NCI-H2227 treated with DMSO at 0.1 percent for 48 hours (cell line): ENCODE measurements at regions not wholly inside any gene's neighbourhood (a gene's known extent, or its start where the extent isn't known, plus 50 kb on each side); places are given as distances from the start of the nearest gene placed in this dataset.
"Not testable (repeated sequence)": the region's sequence is repeated elsewhere in the genome, so short reads cannot be mapped to it uniquely, and the experiment has no call there.

ENCODE experiments used
- DNase-seq: peaks from one replicate; lab custom pipeline; 2025; lab: John Stamatoyannopoulos, UW

DNA sequence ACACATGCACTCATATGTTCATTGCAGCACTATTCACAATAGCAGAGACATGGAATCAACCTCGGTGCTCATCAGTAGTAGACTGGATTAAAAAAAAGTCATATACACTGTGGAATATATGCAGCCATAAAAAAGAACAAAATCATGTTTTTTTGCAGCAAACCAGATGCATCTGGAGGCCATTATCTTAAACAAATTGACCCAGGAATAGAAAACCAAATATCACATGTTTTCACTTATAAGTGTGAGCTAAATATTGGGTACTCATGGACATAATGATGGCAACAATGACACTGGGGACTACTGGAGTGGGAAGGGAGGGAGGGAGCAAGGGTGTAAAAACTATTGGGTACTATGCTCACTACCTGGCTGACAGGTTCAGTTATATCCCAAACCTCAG lies 792.6 kb downstream of the EPHA4 start:
- DNase-seq = no peak

DNA sequence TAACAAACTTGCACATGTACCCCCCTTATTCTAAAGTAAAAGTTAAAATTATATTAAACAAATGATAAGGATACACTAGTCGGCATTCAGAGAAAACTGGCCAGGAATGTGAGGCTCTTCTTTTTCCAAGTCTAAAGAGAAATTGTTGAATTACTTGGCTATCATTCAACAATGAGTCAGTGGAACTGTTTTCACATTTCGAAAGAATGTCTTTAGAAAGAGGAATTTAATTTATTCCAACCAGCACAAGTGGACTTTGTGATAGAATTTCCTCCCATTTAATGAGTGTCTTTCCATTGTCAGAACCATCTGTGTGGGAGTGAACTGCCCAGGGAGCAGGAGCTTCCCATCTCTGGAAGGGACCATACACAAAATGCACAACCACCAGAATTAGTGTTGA lies 792.2 kb downstream of the EPHA4 start:
- DNase-seq = no peak

DNA sequence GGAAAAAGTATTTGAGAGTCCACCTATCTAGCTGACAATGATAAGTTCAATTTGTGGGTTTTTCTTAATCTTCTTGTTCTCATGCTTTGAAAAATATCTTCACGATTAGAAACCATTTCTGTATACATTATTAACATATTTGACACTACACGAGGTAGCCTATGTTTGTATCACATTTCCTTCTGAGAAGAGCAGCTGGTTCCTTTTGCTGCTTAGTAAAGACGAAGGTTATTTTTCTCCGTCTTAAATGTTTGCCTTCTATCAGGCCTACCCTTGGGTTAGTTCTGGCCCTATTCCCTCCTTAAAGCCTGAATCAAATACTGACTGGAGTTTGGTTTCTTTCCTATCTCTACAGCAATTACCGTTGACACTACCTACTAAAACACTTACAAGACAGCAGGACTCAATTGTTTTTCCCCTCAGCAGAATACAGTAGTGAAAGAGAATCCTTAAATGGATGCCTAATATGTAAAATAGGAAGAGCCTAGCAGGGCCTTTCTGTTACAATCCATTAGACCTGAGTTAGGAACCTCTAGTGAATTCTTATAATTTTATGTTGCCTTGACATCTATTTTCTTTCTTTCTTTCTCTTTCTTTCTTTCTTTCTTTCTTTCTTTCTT lies 790.4 kb downstream of the EPHA4 start:
- no peak for DNase-seq

DNA sequence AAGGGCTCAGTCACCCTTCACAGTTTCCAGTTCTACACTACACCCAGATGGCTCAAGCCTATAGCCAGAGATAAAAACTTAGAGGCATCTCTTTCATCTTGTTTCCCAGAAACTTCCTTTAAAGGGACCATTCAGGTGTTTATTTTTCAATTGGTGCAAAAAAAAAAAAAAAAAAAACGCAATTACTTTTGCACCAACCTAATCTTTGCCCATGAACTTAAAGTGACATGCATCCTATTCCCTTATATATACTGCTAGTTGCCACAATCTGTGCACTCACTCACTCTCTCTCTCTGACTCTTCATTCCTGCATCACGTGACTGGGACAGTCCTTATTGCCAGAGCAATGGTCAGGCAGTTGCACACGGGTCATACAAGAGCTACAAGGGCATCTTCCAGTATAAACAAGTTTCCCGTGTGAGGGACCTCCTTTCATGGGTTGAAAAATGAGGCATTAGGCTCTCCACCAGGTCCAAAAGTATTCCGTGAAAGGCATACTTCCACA lies 789.4 kb downstream of the EPHA4 start:
- DNase-seq = no peak

DNA sequence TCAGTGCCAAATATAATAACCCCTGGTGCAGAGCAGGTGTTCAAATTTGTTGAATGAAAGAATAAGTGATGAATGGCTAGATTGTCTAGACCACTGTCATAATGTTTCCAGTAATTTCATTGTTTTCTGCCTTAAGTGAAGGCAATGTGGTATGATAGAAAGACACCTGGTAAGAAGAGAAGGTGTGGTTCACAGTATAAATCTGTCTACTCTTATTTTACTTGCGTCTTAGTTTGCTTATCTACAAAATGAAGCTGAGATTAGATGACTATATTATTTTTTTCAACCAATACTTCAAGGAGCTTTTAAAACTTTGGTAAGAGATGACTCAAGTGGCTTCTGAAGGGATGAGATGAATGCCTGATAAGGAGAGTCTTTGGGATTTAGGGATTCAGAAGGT lies 788.4 kb downstream of the EPHA4 start:
- no peak for DNase-seq

DNA sequence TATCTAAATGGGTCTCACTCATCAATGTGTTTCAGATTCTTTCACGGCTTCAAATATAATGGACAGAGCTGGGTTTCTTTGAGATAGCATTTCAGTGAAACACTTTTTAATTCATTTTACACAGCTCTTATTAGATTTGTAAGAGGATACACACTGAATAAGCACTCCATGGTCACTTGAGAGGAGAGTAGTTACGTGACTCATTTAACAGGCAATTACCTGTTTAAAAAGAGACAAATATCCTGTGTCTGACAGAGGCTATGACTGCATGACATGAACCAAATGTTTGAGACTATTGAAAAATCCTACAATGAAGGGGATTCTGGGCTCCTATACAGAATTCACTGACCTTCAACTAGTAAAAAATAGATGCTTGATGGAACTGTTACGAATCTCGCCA lies 786.9 kb downstream of the EPHA4 start:
- peak; percentile 13 for DNase-seq

DNA sequence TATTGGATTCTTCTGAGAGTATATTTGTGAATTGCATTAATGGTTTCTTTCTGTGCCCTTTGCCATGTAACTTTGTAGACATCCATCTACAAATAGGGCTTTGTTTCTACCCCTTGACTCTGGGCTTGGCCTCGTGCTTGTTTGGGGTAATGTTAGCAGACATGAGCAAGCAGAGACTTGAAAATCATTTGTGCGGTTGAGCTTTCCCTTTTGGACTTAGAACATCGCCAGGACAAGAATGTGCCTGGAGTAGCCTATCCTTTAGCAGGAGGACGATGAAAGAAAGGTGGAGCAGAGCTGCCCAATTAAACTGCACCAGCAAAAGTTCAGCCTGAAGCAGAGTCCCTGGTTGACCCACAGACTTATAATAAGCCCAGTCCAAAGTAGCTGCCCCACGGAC lies 785.9 kb downstream of the EPHA4 start:
- DNase-seq = no peak

DNA sequence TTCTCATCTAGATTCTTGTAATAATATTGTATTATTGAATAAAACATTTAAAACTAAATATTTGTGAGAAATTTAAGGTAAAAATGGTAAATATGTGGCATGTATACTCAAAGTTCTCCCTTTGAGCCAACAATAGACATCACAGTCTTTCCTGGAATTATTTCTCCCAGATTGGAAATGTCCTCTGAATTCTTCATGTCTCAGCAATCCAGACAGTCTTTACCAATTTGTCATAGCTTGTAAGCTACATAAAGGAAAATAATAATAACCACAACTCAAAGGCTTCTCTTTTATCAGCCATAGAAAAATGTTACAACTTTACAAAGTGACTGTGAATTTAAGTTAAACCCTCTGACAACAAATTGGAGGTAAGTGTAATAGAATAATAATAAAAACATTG lies 784.9 kb downstream of the EPHA4 start:
- no peak for DNase-seq

DNA sequence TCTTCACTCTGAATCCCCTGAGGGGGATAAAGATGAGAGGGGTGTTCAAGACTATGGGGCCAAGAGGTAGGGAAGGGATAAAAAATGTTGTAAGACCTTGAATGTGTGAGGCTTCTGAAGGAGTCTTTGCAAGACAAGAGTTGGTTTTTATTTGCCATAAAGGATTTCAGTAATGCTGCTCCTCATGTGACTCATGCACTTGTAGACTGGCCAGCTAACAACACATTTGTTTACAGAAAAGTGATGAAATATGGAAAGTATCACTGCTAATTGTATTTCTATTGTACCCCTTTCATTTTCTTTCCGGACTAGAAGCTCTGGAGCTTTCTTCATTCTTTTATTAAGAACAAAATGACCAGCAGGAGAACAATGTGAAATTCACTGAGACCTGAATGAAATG lies 782.1 kb downstream of the EPHA4 start:
- no peak for DNase-seq

DNA sequence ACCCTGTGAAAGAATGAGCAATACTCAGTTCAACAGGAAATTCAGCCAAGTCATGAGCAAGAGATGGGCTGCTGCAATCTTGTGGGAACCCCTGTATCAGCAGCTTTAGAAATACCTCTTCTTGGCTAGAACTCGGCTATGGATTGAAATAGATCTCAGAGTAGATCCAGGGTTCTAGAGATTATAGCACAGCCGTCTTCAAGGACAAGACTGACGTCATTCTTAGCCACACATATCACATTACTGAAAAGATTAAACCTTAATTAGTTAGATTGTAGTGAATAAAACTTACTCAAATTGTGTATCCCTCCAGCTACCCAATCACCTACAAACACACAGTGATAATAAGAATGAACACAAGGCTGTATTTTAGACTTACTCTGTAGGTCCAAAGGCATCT lies 776.4 kb downstream of the EPHA4 start:
- DNase-seq = no peak

DNA sequence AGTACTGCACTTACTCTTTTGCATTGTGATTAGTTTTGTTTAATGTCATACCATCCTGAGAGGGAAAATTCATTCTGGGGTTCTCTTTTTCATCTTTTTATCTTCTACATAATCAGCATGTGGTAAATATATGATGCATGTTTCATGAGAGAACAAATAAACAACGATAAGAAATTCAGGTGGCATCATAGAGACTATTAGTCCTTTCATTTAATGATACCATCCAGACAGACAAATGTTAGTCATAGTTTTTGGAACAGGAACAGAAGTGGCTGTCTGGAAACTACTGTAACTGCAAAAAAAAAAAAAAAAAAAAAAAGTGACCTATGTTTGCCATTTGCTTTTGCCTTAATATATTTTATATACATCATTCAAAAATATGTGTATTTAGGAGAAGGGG lies 761.0 kb downstream of the EPHA4 start:
- DNase-seq = no peak

DNA sequence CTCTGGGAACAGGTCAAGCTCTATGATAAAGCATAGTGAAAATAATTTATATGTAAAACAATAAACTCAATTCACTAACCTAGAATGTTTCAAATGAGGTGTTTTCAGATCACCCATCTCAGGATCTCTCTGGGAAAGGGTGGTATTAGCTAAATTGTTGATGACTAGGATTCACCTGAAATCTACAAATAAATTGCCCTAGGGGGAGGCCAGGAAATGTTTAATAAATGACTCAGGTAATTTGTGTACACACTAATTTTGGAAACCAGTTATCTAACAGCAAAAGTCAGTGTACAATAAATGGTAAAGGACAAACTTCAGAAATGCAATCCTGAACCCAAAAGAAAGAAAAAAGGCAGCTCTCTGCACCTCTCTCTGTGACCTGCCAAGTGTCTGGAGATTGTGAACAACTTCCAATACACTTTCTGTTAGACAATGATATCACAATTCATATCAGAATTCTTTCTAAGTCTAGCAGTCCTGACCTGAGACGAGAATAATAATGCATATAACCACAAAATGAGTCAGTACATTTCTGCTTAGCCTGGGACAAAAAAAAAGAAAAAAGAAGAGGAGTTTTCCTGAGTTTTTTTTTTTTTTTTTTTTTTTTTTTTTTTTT lies 760.0 kb downstream of the EPHA4 start:
- DNase-seq = no peak

DNA sequence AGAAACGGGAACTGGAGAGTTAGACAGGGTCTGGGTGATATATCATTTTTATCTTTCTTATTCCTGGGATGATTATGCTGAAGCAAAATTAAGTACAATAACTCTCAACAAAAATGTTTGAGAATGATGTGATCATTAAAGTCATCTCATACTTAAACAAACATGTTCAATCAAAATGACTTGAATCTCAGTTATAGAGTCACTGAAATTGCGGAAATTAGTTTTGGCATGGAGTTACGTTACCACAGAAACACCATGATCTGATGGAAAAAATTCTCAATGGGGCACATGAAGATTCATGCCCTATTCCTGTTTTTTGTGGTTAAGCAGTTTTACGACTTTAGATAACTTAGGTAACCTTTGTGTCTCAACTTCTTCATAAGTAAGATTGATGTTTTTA lies 757.7 kb downstream of the EPHA4 start:
- no peak for DNase-seq

DNA sequence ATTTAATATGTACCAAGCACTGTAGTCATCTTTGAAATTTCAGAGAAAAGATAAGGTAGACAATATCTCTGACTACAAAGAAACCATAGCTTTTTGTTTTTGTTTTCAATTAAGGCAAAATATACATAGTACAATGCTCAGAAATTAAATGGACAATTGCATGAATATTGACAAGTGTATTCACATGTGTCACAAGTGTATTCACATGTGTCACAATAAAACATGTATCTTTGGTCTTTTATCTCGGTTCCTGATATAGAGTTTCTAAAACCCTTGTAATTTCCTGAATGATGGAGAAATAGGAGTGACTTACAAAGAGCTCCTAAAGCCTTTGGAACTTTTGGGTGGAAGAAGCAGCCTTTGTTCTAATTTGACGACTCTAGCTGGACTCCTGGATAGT lies 756.4 kb downstream of the EPHA4 start:
- no peak for DNase-seq

DNA sequence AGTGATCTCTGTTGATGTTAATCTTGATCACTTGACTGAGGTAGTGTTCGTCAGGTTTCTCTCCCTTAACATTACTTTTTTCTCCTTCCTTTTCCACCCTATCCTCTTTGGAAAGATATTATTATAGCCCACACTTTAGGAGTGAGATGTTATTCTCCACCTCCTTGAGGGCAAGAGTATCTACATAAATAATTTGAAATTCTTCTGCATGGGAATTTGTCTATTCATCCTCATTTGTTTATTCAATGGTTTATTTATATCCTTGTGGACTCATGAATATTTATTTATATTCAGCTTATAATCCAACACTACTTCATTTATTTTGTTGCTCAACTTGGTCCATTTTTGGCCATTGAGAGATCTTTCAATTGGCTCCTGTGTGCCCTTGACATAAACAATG lies 750.4 kb downstream of the EPHA4 start:
- DNase-seq = no peak

DNA sequence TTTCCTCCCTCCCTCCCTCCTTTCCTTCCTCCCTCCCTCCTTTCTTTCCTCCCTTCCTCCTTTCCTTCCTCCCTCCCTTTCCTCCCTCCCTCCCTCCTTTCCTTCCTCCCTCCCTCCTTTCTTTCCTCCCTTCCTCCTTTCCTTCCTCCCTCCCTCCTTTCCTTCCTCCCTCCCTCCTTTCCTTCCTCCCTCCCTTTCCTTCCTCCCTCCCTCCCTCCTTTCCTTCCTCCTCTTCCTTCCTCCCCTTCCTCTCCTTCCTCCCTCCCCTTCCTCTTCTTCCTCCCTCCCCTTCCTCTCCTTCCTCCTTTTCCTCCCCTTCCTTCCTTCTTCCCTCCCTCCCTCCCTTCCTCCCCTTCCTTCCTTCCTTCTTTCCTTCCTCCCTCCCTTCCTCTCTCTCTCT lies 748.5 kb downstream of the EPHA4 start:
- DNase-seq = not testable (repeated sequence)

DNA sequence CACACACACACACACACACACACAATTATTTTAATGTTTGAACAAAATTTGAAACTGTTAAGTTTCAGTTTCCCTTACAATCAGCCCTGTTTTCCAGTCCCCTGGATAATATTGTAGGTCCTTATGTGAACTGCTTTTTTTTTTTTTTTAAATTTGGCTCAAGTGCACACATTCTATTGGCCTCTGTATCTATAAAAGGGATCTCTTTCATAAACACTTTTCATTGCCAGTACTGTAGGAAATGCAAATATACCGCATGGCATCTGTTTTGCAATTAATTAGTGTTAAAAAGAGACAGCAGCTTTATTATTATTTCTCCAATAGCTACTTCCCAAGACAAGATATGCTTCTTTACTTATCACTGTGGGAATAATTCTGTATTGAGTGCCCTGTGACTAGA lies 738.7 kb downstream of the EPHA4 start:
- DNase-seq = no peak

DNA sequence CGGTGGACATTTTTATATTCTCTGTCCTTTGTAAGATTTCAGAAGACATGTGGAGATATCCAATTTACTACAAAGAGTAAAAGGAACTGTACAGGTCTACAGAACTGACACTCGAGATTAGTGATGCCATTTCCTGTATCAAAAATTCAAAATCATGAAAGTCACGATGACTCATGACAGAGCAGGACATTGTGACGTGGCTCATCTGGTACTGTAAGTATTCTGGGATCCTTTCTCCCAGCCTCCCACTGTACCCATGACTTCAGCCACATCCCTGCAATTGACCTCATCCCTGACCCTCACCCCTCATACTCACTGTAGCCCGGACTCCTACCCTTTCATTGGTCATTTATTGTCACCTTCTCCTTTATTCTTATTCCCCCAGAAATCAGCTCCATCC lies 736.5 kb downstream of the EPHA4 start:
- DNase-seq = no peak

DNA sequence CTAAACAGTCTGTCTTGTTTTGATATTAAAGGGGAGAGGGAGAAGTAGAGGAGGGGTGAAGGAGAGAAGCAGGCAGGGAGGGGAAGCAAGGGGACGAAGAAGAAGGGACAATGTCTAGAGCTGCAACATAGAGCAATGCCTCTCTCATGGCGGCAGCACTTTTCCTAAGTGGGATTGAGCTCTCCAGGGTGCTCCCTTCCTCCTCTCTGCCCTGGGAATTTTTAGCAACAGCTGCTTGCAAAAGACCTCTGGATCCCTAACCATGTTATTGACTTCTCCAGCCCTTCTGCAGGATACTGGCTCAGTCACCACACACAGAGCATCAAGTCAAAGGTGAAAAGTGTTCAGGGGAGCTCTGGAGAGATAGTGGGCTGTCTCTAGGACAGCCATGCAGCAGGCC lies 734.9 kb downstream of the EPHA4 start:
- no peak for DNase-seq

DNA sequence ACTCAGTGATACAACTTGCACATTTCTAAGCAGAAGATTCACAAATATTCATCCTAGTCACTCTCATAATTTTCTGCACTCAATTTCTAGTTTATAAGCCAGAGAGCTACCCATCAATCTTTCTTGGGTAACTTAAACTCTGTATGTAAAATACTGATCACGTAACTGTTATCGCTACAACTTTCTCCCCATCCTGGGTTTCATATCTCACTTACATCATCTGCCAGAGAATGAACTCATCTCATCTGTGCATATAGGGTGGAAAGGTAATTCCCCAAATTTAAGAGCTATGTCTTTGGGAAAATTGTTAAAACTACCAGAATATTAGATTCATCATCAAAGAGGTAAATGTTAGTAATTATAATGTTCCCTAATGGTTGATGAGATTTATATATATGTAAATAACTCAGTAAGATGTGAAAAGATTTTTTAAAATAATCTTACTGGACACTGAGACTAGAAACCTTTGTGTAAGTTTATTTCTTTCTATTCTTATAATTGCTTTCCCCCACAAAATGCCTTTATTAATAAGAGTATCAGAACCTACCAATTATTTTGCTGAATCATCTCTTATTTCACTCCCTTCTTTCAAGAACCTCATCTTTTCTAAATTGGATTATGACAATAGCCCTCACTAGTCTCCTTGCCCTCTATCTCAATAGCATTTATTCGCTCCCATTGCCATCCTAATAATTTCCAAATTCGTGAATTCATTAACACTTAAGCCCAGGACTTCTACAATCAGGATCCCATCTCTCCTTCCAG lies 729.0 kb downstream of the EPHA4 start:
- DNase-seq = no peak

DNA sequence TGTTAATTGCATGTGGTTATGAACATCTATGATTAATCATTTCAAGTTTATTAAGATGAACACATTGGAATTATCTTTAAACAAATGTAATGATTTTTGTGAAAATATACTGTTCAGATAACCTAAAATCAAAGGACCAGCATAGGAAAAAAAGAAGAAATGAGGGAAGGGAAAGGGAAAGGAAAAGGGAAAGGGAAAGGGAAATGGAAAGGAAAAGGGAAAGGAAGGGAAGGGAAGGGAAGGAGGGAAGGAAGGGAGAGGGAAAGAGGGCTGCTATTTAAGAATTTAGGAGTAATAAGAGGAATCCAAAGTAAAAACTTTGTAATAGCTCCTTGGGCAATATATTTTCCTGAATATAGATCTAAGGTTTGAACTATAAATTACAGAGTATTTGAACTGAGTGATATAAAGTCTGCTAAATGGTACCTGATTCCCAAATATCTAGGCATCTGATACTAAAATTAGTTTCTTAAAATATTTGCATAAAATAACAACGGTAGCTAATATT lies 726.3 kb downstream of the EPHA4 start:
- no peak for DNase-seq

DNA sequence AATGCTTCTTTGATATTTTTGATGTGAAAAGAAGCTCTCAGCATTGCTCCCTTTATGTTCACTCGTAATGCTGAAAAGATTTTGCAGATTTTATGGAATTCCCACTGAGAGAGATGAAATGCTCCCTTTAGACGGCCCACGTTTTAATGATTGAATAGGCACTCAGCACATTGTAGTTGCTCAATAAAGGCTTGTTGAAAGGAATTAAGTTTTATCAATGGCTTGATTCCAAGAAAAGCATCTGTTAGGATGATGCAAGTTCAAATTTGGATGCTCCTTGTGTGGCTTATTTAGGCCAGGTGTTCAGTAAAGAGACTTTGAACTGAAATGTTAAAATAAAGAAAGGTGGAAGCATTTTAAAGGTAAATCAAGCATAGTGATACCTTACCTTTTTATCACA lies 725.1 kb downstream of the EPHA4 start:
- DNase-seq = no peak

DNA sequence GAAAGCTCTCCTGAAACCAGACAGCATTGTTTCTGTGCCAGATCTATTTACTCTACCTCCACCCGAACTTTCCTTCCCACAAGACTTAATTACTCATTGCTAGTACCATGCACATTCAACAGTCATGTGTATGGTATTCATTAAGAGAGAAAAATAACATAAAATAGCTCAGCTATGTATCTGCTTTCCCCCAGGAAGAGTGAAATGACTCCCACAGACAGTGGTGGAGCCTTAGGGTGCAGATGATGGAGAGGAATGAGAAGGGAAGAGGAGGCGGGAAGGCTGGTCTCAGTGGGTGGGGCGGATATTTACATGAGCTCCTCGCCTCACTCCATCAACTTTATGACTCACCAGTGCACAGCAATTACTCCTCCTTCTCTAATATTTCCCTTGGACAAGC lies 724.5 kb downstream of the EPHA4 start:
- DNase-seq = no peak
